ENCODE measurements at regions not wholly inside any gene's neighbourhood (a gene's known extent, or its start where the extent isn't known, plus 50 kb on each side); places are given as distances from the start of the nearest gene placed in this dataset.

GRCh38 chr3:111301238-111301798 lies 229.7 kb downstream of the NECTIN3 start:
- no peak for TF ChIP-seq TCF7L2 (IDR thresholded peaks at IDR 0.05; ENCODE audit: low read depth, low read length)
- CTCF ChIA-PET: no interaction called here
- Histone ChIP-seq H3K4me3 (ENCODE audit: low read depth in 2 of 2, low read length in 2 of 2) (no peak overlapping the region), H3K27ac (ENCODE audit: low read length) (no peak overlapping the region), H3K4me1 (ENCODE audit: control insufficient read depth, insufficient read depth, low read length) (no peaks in the 10 kb centered on the region), H3K27me3 (ENCODE audit: control insufficient read depth, insufficient read depth, low read length) (no peaks in the 10 kb centered on the region), H3K9me3 (ENCODE audit: control insufficient read depth, insufficient read depth, low read depth, low read length) (no peaks in the 10 kb centered on the region), H3K36me3 (ENCODE audit: control insufficient read depth, insufficient read depth, low read length) (no peaks in the 10 kb centered on the region)
- no peak for DNase-seq (ENCODE audit: low read depth, low spot score)
- intact Hi-C loops (cut with micrococcal nuclease; ENCODE audit: unreplicated experiment): no loop called here
- in situ Hi-C loops (cut with HindIII; ENCODE audit: low pct_unique_long_range_greater_than_20kb, low sequenced_read_pairs): no loop called here
- no TSS peak for BruUV-seq (replicated peaks)
- no peak for ATAC-seq
- POLR2A ChIA-PET: no interaction called here

- ATAC-seq: no peak
- Histone ChIP-seq H3K9me3 (ENCODE audit: control insufficient read depth, insufficient read depth, low read depth, low read length) (no peaks in the 10 kb centered on the region), H3K27ac (ENCODE audit: low read length) (no peak overlapping the region), H3K4me1 (ENCODE audit: control insufficient read depth, insufficient read depth, low read length) (no peaks in the 10 kb centered on the region), H3K27me3 (ENCODE audit: control insufficient read depth, insufficient read depth, low read length) (no peaks in the 10 kb centered on the region), H3K36me3 (ENCODE audit: control insufficient read depth, insufficient read depth, low read length) (no peaks in the 10 kb centered on the region), H3K4me3 (ENCODE audit: low read depth in 2 of 2, low read length in 2 of 2) (no peak overlapping the region)
- TF ChIP-seq TCF7L2 (IDR thresholded peaks at IDR 0.05; ENCODE audit: low read depth, low read length) (no peak), REST (IDR thresholded peaks at IDR 0.05; ENCODE audit: insufficient read depth in 1 of 2, low read depth in 2 of 2, low read length in 1 of 2) (no peak), CTCF (IDR thresholded peaks at IDR 0.05) (no peak), POLR2AphosphoS5 (IDR thresholded peaks at IDR 0.05; ENCODE audit: low read depth, low read length) (no peak), SIN3A (IDR thresholded peaks at IDR 0.05; ENCODE audit: borderline replicate concordance, insufficient read depth, low read depth, low read length) (no peak)
- in situ Hi-C loops (cut with HindIII; ENCODE audit: low pct_unique_long_range_greater_than_20kb, low sequenced_read_pairs): no loop called here
- intact Hi-C loops (cut with micrococcal nuclease; ENCODE audit: unreplicated experiment): no loop called here
- no peak for DNase-seq (ENCODE audit: low read depth, low spot score)
- POLR2A ChIA-PET: no interaction called here
- CTCF ChIA-PET: no interaction called here
- no TSS peak for BruUV-seq (replicated peaks)
Measured at GRCh38 chr3:111302063-111302462, 230.4 kb downstream of the NECTIN3 start.

GRCh38 chr3:111303760-111304159 lies 232.1 kb downstream of the NECTIN3 start:
- POLR2A ChIA-PET: no interaction called here

More at GRCh38 chr3:111303760-111304159, 232.1 kb downstream of the NECTIN3 start:
- Histone ChIP-seq H3K4me1 (ENCODE audit: control insufficient read depth, insufficient read depth, low read length) (no peaks in the 10 kb centered on the region), H3K27me3 (ENCODE audit: control insufficient read depth, insufficient read depth, low read length) (no peaks in the 10 kb centered on the region), H3K9me3 (ENCODE audit: control insufficient read depth, insufficient read depth, low read depth, low read length) (no peaks in the 10 kb centered on the region), H3K36me3 (ENCODE audit: control insufficient read depth, insufficient read depth, low read length) (no peaks in the 10 kb centered on the region), H3K27ac (ENCODE audit: low read length) (no peak overlapping the region), H3K4me3 (ENCODE audit: low read depth in 2 of 2, low read length in 2 of 2) (no peak overlapping the region)
- no peak for DNase-seq (ENCODE audit: low read depth, low spot score)
- no peak for TF ChIP-seq TCF7L2 (IDR thresholded peaks at IDR 0.05; ENCODE audit: low read depth, low read length)
- no peak for TF ChIP-seq CTCF (IDR thresholded peaks at IDR 0.05)
- no peak for TF ChIP-seq SIN3A (IDR thresholded peaks at IDR 0.05; ENCODE audit: borderline replicate concordance, insufficient read depth, low read depth, low read length)
- no peak for TF ChIP-seq POLR2AphosphoS5 (IDR thresholded peaks at IDR 0.05; ENCODE audit: low read depth, low read length)
- TF ChIP-seq REST (IDR thresholded peaks at IDR 0.05; ENCODE audit: insufficient read depth in 1 of 2, low read depth in 2 of 2, low read length in 1 of 2): no peak
- no TSS peak for BruUV-seq (replicated peaks)
- intact Hi-C loops (cut with micrococcal nuclease; ENCODE audit: unreplicated experiment): no loop called here
- CTCF ChIA-PET: no interaction called here
- in situ Hi-C loops (cut with HindIII; ENCODE audit: low pct_unique_long_range_greater_than_20kb, low sequenced_read_pairs): no loop called here
- ATAC-seq: no peak

All from Panc1 (cell line).